ENCODE measurements at regions not wholly inside any gene's neighbourhood (a gene's known extent, or its start where the extent isn't known, plus 50 kb on each side); places are given as distances from the start of the nearest gene placed in this dataset.
A peak's percentile ranks its signal among the peaks of the same experiment; 100 is the strongest.

DNA sequence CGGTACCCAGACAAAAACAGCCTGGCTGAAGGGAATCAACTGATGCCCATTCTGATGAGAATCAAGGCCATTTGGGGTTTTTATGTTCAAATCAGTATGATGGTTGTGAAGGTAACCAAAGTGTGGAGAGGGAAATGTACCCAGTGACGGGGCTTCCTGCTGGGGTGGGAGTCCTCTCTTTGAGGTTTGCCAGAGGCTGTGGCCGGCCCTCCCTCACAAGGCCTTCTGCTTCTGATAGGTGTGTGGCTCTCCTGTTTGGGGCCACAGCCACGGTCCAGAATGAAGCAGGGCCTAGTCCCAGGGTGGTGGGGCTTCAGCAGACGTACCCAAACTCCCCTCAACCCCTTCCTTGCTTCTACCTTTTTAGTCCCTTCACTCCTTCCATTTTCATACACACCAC, 86.7 kb upstream of the NAA20 start:
- no peaks in the 10 kb centered on the region for H3K27me3 ChIP-seq (ENCODE audit: control insufficient read depth, insufficient read depth, low read length)
- no peak overlapping the region for H3K4me2 ChIP-seq (ENCODE audit: extremely low read depth, insufficient read depth, low read length)
- H3K79me2 ChIP-seq (ENCODE audit: control insufficient read depth, insufficient read depth, low read length): no peaks in the 10 kb centered on the region
- no peaks in the 10 kb centered on the region for H3K9me3 ChIP-seq (ENCODE audit: control insufficient read depth, insufficient read depth, low read depth, low read length)
- no peak overlapping the region for H3K4me3 ChIP-seq (replicated peaks in 1 of 4; ENCODE audit: control extremely low read depth in 1 of 4, insufficient read depth in 1 of 4, low read depth in 3 of 4, low read length in 4 of 4)
- H3K36me3 ChIP-seq (ENCODE audit: control insufficient read depth, insufficient read depth, low read length): no peaks in the 10 kb centered on the region
- no peak for DNase-seq (ENCODE audit: low read depth in 2 of 2)
- H4K20me1 ChIP-seq (ENCODE audit: control insufficient read depth, extremely low read depth, insufficient read depth, low read length): no peaks in the 10 kb centered on the region
- H3K4me1 ChIP-seq (ENCODE audit: control insufficient read depth, extremely low read depth, insufficient read depth, low read length): peaks cover 12% of the 10 kb centered on the region
- no peak overlapping the region for H3K9ac ChIP-seq (ENCODE audit: insufficient read depth, low read length)
- no peak for TF ChIP-seq EZH2 (IDR thresholded peaks at IDR 0.05; ENCODE audit: low read length, missing control alignments)
- TF ChIP-seq, protein P1, sequence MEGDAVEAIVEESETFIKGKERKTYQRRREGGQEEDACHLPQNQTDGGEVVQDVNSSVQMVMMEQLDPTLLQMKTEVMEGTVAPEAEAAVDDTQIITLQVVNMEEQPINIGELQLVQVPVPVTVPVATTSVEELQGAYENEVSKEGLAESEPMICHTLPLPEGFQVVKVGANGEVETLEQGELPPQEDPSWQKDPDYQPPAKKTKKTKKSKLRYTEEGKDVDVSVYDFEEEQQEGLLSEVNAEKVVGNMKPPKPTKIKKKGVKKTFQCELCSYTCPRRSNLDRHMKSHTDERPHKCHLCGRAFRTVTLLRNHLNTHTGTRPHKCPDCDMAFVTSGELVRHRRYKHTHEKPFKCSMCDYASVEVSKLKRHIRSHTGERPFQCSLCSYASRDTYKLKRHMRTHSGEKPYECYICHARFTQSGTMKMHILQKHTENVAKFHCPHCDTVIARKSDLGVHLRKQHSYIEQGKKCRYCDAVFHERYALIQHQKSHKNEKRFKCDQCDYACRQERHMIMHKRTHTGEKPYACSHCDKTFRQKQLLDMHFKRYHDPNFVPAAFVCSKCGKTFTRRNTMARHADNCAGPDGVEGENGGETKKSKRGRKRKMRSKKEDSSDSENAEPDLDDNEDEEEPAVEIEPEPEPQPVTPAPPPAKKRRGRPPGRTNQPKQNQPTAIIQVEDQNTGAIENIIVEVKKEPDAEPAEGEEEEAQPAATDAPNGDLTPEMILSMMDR (conservative IDR thresholded peaks at IDR 0.05 in 1 of 2, IDR thresholded peaks at IDR 0.05 in 1 of 2; ENCODE audit: low read depth in 1 of 2, low read length in 2 of 2): no peak
- H3K27ac ChIP-seq (ENCODE audit: insufficient read depth, low read length): no peak overlapping the region
- H2AFZ ChIP-seq (ENCODE audit: low read length): no peak overlapping the region

DNA sequence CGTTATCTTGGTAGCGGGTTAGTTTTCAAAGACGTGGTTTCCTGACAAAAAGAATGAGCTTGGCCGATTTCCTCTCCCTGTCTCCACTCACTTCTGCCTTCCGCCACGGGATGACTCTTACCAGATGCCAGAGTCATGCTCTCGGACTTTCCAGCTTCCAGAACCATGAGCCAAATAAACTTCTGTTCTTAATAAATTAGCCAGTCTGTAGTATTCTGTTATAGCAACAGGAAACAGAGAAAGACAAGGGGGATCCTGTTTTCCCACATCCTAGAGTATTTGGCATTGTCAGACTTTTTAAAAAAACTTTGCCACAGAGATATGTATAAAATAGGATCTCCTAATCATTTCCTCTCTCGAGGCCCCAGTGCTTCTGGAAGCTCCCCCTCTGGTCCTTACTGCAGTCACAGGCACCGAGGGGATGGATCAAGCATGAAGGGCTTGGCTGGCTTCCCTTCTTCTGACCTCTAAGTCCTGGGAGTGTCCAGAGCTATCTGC, 84.9 kb upstream of the NAA20 start:
- H4K20me1 ChIP-seq (ENCODE audit: control insufficient read depth, extremely low read depth, insufficient read depth, low read length): no peaks in the 10 kb centered on the region
- DNase-seq (ENCODE audit: low read depth in 2 of 2): peak; percentile 84 to 91
- no peaks in the 10 kb centered on the region for H3K79me2 ChIP-seq (ENCODE audit: control insufficient read depth, insufficient read depth, low read length)
- no peak overlapping the region for H3K4me3 ChIP-seq (replicated peaks in 1 of 4; ENCODE audit: control extremely low read depth in 1 of 4, insufficient read depth in 1 of 4, low read depth in 3 of 4, low read length in 4 of 4)
- H3K36me3 ChIP-seq (ENCODE audit: control insufficient read depth, insufficient read depth, low read length): peaks cover 1% of the 10 kb centered on the region
- peaks cover 12% of the 10 kb centered on the region for H3K4me1 ChIP-seq (ENCODE audit: control insufficient read depth, extremely low read depth, insufficient read depth, low read length)
- peak overlapping the region; percentile 79 for H3K27ac ChIP-seq (ENCODE audit: insufficient read depth, low read length)
- TF ChIP-seq, protein P1 (conservative IDR thresholded peaks at IDR 0.05 in 1 of 2, IDR thresholded peaks at IDR 0.05 in 1 of 2; ENCODE audit: low read depth in 1 of 2, low read length in 2 of 2): peak in 1 of 2 donors; percentile 4
- no peak for TF ChIP-seq EZH2 (IDR thresholded peaks at IDR 0.05; ENCODE audit: low read length, missing control alignments)
- no peak overlapping the region for H2AFZ ChIP-seq (ENCODE audit: low read length)
- no peaks in the 10 kb centered on the region for H3K27me3 ChIP-seq (ENCODE audit: control insufficient read depth, insufficient read depth, low read length)
- H3K4me2 ChIP-seq (ENCODE audit: extremely low read depth, insufficient read depth, low read length): peak overlapping the region; percentile 65
- H3K9ac ChIP-seq (ENCODE audit: insufficient read depth, low read length): peak overlapping the region; percentile 21
- H3K9me3 ChIP-seq (ENCODE audit: control insufficient read depth, insufficient read depth, low read depth, low read length): no peaks in the 10 kb centered on the region

DNA sequence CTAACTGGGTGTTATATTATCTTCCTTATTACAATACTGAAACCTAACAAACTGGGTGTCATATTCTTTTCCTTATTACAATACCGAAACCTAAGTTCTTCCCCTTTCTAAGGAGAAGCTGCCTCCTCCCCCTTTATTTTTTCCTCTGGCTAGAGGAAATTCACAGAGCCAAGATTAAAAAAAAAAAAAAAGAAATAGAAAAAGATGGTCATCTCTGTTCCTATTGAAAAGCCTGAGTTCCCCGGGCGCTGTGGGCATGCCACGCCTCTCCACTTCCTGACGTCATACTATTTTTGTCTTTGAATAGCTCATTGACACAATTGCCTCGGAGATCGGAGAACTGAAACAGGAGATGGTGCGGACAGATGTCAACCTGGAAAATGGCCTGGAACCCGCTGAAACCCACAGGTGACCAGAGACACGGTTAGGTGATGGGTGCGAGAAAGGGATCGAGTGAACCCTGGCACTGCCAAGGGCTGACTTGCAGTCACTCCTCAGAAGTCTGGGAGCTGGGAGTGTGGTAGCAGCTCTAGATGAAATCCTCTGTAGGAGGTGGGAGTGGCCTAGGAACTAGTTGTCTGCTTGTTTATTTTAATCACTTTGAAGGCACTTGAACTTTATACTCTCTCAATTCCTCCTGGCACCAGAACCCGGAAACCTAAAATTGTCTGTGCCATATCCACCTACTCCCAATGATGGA, 82.2 kb upstream of the NAA20 start:
- Histone ChIP-seq H3K27ac (ENCODE audit: insufficient read depth, low read length) (no peak overlapping the region), H4K20me1 (ENCODE audit: control insufficient read depth, extremely low read depth, insufficient read depth, low read length) (no peaks in the 10 kb centered on the region), H3K4me3 (replicated peaks in 1 of 4; ENCODE audit: control extremely low read depth in 1 of 4, insufficient read depth in 1 of 4, low read depth in 3 of 4, low read length in 4 of 4) (no peak overlapping the region), H3K27me3 (ENCODE audit: control insufficient read depth, insufficient read depth, low read length) (no peaks in the 10 kb centered on the region), H3K9ac (ENCODE audit: insufficient read depth, low read length) (no peak overlapping the region), H2AFZ (ENCODE audit: low read length) (no peak overlapping the region), H3K36me3 (ENCODE audit: control insufficient read depth, insufficient read depth, low read length) (peaks cover 1% of the 10 kb centered on the region), H3K4me2 (ENCODE audit: extremely low read depth, insufficient read depth, low read length) (no peak overlapping the region), H3K9me3 (ENCODE audit: control insufficient read depth, insufficient read depth, low read depth, low read length) (no peaks in the 10 kb centered on the region), H3K79me2 (ENCODE audit: control insufficient read depth, insufficient read depth, low read length) (no peaks in the 10 kb centered on the region), H3K4me1 (ENCODE audit: control insufficient read depth, extremely low read depth, insufficient read depth, low read length) (peaks cover 9% of the 10 kb centered on the region)
- DNase-seq (ENCODE audit: low read depth in 2 of 2): no peak
- TF ChIP-seq, protein P1 (conservative IDR thresholded peaks at IDR 0.05 in 1 of 2, IDR thresholded peaks at IDR 0.05 in 1 of 2; ENCODE audit: low read depth in 1 of 2, low read length in 2 of 2): no peak
- no peak for TF ChIP-seq EZH2 (IDR thresholded peaks at IDR 0.05; ENCODE audit: low read length, missing control alignments)
